Ecto neural progenitor cell (in vitro differentiated cells): ENCODE measurements at regions not wholly inside any gene's neighbourhood (a gene's known extent, or its start where the extent isn't known, plus 50 kb on each side); places are given as distances from the start of the nearest gene placed in this dataset.

Source experiments
- DNase-seq: peaks from one replicate; pipeline ENCODE4 v3.0.0-alpha.2; 2018; ENCODE audit warnings: low spot score

DNA sequence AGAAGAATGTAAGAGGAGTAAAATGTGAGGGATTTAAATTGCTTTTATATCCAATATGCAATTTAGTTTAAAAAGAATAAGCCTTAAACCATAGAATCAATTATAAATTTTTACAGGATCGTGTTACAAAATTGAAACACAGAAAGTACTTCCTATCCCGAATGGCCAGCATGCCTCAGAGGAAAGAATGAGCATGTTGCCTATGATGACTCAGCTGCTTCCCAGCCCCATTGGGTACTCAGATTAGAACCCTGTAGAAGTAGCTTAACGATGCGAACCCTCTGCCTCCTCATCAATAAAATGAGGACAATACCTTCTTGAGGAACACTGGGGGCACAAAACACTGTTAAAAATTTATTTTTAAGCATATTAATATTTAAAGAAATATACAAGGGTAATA is 113.4 kb upstream of the CDK1 start:
- DNase-seq, result no peak

DNA sequence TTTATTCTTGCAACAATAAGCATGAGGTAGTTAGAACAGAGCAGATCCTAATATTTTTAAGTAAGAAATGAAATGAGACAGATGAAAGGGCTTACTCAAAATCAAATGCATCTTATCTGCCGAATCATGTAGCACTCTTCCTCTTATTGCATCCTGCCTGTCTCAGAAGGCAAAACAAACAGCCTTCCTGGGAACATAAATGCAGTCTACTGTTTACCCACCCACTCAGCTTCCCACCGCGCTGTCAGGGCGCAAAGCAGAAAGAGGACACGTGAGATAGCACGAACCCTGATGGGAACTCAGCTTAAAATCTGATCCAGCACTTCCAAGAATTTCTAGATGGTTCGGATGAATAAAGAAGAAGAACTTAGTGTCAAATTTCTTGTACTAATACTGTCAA is 114.4 kb upstream of the CDK1 start:
- DNase-seq, result no peak

DNA sequence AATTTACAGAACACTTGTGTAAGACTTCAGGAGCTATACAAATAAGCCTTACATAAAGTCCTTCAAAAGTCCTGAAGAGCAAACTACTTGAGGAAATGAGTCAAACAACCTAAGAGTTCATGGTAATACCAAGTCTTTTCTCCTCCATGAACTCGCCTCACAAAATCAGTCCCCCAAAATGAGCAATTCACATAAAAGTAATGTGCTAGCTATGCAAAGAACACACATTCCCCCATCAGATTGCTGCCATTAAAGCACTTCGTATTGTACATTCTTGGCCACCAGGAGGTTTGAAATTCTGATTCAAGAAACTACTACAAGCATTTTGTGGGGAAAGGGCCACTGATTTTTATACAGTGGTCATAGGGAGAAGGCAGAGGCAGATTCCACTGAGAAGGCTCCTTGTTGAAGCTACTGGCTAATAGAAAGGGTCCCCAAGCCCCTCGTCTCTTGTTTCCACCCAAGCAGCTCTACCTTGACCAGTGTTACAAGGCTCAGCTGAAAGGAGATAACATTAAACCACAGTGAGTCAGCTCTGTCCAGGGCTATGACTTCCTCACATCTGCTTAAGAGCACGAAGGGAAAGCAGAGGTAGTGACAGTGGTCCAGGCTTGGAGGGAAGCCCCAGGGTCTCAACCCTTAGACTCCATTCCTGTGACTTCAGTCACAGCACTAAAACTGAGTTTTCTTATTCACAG is 115.2 kb upstream of the CDK1 start:
- DNase-seq, result no peak

DNA sequence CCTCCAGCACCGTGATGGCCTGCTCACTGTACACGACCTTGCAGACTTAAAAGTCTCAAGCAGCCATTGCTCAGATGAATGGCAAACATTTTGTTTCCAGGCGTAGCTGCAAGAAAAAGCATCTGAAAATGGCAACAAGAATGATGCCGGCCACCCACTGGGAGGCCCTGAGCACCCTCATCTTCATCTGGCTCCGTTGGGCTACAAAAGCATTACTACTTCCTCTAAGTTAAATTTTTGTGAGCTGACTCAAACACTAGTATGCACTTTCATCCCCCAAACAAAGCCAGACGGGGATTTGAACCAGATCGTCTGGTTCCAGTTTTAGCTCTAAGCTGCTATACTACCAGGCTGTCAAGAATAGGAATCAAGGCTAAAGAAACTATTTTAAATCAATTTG is 116.6 kb upstream of the CDK1 start:
- DNase-seq, result no peak

DNA sequence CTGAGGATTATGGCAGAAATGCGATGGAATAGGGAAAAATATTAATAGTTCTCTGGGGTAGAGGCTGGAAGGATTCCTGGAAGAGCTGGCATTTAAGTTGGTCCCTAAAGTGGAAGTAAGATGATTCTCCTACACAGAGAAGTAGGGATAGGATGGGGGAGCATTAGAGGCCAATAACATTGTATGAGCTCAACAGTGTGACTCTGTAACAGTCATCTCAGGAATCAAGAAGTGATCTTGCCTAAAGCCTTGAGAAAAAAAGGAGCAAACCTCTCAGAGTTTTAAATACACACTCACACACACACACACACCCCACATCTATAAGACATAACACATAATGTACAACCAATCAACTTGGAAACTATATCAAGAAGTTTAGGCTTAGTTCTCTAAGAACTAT is 117.7 kb upstream of the CDK1 start:
- DNase-seq, result no peak

DNA sequence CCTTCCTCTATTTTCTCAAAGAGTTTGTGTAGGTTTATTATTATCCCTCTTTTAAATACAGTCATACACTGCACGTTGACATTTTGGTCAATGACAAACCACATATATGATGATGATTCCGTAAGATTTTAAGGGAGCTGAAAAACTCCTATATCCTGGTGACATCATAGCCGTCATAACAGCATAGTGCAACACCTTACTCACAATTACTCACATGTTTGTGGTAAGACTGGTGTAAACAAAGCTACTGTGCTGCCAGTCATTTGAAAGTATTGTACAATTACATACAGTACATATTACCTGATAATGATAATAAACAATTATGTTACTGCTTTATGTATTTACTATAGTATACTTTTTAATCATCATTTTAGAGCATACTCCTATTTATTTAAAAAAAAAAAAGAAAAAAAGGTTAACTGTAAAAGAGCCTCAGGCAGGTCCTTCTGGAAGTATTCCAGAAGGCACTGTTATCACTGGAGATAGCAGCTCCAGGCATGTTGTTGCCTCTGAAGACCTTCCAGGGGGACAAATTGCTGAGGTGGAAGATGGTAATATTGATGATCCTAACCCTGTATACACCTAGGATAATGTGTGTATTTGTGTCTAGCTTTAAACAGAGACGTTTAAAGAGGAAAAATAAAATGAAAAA is 123.3 kb upstream of the CDK1 start:
- no peak for DNase-seq

DNA sequence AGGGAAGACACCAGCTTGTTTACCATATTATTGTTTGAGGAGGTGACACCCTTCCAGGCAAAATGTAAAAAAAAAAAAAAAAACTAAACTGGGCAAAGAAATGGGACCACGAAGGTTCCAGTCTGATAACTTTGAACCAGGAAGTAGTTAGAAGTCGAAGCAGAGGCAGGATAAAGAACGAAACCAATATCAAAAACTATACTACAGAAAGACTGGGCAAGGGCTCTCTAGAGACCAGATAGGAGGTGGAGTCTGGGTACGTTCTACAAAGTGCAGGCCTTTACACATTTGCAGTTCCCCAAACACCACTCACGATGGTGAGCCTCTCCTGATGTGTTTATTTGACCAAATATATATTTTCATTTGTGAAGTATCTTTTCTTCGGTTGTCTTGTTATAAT is 125.7 kb upstream of the CDK1 start:
- no peak for DNase-seq

DNA sequence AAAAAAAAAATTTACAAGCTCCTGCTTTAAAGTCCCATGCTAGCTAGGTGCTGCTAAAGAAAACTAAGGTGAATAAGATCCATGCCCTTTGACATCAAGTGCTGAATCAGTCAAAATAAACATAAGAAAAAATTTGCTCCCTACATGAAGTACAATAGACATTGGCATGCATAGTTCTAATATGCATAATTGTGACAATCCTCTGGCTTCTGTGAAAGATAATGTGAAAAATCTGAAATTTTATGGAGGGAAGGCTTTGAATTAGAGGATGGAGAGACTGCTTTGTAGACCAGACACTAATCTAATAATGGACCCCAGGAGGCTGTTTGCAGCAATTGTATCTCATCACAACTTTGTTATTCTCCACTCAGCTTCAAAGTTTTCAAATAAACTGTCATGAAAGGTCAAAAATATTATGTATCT is 127.9 kb upstream of the CDK1 start:
- DNase-seq, result no peak

DNA sequence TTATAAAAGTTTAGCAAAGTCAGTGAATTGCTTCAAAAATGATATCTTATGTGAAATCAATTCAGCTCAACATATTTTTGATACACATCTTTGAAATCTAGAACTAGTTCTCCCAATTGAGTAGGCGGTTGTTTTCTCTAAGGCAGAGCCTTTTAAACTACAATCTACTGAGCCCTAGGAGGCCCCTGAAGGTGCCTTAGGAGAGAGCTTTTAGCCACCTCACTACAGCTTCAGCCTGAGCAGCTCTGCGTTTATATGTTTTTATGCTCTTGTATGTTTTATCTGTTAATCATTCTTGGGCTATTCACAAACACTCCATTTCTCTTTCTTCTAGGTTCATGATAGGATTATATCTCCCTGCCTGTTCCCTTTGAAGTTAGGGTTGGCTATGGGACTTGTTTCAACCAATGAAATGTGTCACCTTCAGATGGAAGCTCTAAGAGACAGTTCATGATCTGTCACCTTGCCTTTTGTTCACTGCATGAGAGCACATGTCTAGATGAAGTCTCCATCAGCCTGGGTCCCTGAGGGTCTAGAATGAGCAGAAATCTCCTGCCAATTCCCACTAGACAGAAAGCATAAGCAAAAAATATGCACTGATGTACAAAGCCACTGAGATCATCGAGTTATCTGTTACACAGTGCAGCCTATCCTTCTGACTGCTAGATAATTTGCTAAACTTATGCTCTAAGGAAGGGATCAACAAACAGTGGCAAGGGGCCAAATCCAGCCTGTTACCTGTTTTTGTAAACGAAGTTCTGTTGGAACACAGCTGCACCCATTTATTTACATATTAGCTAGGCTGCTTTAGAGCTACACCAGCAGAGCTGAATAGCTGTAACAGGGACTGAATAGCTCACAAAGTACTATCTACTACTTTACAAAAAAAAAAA is 128.5 kb upstream of the CDK1 start:
- no peak for DNase-seq

DNA sequence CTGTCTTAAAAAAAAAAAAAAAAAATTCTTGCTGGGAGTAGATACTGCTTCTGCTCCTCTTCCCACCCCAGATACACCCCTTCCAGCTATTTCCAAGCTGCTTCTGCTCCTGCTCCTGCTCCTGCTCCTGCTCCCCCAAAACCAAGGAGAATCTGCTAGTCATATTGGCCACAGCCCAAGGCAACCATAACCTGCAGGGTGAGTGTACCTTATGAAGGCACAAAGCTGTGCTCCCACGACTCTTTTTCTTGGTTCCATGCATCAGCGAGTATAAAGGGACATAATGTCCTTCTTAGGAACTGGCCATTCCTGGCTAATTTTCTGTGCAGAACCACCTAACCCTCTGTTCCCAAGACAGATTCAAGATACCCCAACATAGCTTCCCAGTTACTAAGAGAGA is 129.5 kb upstream of the CDK1 start:
- no peak for DNase-seq

DNA sequence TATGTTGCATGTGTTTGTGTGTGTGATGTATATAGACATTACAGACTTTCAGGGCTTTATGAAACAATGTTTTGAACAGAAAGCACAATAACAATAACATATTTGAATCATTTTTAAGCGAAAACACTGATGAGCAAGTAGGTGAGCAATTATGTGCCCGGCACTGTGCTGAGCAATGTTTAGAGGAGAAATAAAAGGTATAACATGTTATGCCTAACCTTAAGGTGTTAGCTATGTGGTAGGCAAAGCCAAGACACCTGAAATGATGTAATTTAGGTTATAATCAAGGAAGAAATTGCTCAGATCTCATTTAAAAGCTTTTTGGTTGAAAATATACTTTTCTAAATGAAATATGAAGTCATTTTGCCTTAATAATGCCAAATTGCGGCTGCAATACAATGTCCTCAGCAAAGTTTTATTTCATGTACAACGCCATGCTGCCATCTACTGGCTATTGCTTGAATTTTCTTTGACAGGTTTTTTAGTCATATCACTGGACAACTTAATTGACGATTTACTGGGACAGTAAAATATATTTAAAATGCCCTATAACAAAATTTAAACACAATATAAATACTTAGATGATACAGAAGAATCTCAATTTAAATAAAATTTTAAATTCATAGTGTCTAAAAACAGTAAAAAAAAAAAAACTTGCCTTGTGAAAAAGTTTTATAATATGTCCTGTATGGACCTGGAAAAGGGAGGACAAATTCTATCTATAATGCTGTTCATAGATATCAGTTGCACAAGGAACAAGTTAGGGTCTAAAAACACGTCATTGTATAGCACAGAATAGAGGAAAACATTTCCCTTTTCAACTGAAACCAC is 131.1 kb upstream of the CDK1 start:
- no peak for DNase-seq

DNA sequence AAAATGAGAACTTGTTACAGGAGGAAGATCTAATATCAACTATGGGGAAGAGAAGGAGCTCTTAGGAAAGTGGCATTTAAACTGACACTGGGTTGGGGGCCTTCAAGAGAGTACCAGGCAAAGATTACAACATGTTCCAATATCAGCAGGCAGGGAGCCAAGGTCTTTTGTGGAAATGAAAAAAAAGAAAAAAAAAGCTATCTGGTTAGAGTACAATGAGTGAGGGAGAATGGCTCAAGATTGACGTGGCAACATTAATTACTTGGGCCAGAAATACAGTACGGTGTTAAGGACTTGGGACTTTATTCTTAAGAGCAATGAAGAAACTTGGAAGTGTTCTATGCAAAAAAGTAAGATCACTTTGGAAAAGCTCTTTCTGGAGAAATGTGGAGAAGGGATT is 132.3 kb upstream of the CDK1 start:
- no peak for DNase-seq

DNA sequence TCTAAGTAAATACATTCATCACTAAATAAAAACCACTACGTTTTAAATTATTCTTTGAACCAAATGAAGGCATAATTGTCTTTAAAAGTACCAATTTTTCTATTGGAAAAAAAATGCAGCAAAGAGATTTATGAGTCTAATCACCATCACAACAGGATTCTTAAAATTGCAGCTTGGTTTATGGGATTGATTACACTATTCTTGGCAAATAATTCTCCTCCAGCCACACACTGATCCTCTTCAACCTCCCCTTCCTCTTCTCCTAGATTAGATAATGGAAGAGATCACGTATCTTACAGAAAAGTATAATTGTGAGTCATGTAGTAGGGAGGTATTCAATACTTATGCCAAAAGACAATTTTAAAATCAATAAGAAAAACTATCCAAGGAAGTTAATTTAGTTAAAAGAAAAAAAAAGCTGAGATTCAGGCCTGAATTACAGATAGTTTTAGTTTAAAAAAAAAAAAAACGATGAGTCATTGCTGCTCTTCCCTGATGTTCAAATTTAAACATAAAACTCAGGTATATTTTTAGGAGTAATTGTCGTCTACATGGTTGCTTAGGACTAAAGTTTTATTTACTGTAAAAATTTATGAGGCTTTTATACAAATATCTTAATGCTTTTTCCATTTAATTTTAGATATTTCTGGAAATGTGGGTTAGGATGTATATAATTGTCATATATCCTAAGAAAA is 133.7 kb upstream of the CDK1 start:
- DNase-seq, result no peak

DNA sequence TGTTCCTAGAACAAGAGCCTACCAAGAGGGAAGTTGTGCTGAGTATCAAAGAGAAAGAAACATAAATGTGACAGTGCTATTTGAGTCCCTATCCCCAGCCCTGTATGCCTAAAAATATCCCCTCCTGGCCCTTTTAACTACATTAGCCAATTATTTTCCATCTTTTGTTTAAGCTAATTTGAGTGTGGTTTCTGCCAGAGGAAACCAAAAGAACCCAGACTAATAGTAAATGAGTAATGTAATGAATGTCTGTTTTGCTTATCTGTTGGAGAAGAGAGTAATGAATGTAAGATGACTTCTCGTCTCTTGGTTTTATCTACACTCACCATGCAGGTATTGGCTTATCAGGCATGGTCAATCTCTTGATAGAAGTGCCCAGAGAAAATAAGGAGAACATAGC is 134.4 kb upstream of the CDK1 start:
- no peak for DNase-seq

DNA sequence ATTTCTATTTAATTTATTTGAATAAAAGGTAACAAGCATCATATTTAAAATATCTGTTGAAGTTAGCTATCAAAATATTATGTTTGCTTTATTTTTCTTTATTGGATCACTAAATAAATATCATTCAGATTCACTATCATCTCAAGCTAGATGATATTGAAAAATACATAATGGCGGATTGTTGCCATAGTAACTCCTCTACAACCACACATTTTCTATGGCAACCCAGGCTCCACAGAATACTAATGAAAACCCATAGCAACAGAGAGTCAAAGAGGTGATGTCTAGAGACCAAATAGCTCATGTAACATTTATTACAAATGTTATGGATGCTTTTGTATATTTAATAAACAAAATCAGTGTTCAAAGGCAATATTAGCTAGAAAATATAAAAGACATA is 148.9 kb upstream of the CDK1 start:
- no peak for DNase-seq

DNA sequence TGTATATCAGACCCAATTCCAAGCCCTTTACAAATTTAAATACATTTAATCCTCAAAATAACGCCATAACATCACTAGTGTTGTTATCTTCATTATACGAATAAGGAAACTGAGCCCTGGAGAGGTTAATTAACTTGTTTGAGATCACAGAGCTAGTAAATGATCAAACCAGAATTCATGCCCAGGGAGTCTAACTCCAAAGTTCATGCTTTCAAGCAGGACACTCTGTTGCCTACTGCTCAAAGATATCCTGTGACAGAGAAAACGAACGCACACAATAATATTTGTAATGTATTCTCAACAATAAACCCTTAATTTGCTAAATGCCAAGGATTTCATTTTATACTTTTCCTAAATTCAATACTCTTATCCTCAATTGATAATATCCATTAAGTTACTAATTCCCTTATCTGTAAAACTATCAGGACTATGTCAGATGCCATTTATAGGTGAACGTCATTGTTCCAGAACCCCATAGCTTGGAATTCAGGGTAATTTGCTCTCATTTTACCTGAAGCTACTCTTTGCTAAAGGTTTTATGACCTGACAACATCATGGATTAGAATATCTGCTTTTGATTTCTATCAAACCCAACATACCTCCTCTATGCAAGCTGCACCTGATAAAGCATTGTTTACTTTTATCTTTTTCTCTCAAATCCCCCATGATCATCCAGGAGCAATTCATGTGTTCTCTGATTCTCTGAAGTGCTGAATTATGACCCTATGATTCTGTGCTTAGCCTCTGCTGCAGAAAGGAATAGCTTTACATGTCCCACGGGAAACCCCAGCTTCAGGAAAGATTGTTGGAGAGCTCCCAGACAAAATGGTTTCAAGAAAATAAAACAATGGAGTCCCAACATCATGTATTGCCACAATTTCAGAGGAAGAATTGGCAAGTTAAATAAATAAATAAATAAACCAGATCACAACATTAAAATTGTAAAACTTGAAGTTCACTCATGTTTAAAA is 150.2 kb upstream of the CDK1 start:
- no peak for DNase-seq

DNA sequence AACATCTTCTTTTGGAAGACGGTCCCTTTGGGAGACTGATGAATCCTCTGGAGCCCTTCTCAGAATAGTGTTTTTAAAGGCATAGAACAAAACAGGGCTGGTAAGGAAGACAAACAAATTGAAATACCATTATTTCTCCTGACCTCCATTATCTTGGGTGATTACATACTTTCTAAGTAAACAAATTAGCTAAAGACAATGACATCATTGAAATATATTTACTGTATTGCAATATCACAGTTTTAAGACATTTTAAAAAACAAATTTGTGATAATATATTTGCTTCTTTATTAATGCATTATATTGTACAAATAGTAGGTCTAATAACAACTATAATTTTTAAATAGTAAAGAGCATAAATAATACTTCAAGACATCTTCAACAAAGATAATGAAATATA is 152.2 kb upstream of the CDK1 start:
- no peak for DNase-seq

DNA sequence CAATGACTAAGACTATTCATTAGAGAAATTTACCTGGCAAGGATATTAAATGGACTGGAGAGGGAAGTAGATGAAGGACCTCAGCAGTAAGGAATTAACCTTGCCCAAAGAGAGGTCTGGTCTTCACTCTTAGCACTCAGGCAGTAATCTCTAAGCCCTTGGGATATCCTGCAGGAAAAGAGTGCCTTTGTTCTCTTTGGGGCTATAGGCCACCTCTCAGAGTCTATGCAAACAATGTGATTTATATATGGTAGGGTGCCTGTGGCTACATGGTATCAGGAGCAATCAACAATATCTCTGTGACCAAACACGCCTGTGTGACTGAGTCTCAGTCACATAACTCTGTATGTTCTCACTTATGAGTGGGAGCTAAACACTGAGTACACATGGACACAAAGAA is 154.7 kb upstream of the CDK1 start:
- DNase-seq, result no peak

DNA sequence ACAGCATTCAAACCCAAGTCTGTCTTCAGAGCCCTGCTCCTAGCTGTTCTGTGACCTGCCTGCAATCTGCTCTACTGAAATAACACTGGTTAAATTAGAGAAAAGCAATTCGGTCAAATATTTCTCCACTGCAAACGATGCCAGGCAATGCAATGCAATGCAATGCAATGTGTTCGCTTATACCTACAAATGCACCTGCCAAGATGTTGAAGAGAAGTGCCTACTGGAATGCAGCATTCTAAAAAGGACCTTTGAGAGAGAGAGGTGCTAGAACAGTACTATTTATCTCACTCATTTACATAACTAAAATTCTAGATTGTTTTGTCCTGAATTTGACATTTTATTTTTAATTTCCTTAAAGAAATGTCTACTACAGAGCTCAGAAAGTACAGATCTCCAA is 157.3 kb upstream of the CDK1 start:
- no peak for DNase-seq

DNA sequence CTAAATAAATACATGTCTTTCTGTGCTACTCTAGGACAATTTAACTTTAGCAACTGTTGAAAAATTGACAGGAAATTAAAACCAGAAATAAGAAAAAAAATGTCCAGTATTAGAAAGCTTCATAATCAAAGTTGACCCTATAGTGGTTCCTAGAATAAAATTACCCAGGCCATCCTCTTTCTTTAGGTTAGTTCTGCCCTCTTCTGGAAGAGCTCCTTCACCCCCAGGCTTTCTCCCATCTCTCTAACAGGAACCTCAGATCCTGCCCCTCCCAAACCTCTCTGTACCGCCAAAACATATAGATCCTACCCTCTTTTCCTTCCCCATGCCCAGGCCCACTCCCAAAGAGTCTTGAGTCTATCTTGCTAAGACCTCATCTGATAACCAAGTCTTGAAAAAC is 159.4 kb upstream of the CDK1 start:
- DNase-seq, result no peak
